ENCODE measurements at regions not wholly inside any gene's neighbourhood (a gene's known extent, or its start where the extent isn't known, plus 50 kb on each side); places are given as distances from the start of the nearest gene placed in this dataset.
A peak's percentile ranks its signal among the peaks of the same experiment; 100 is the strongest.
"Not testable (repeated sequence)": the region's sequence is repeated elsewhere in the genome, so short reads cannot be mapped to it uniquely, and the experiment has no call there.

GRCh38 chr22:27046603-27047002 lies 389.2 kb downstream of the MIAT start:
- DNase-seq, result no peak

- DNase-seq, result no peak
These were observed 393.4 kb downstream of the MIAT start for GRCh38 chr22:27050771-27051170.

- DNase-seq, result no peak
These were observed 394.0 kb downstream of the MIAT start for GRCh38 chr22:27051407-27051806.

- no peak for DNase-seq
These were observed 400.3 kb downstream of the MIAT start for GRCh38 chr22:27057717-27058116.

- DNase-seq, result no peak
These were observed 402.8 kb downstream of the MIAT start for GRCh38 chr22:27060190-27060589.

- no peak for DNase-seq
These were observed 405.5 kb downstream of the MIAT start for GRCh38 chr22:27062910-27063309.

- no peak for DNase-seq
These were observed 406.0 kb downstream of the MIAT start for GRCh38 chr22:27063406-27063805.

GRCh38 chr22:27063841-27064240 lies 406.5 kb downstream of the MIAT start:
- DNase-seq, result peak in 5 of 56 donors; percentile 3 to 27 (median 16)

GRCh38 chr22:27064386-27064785 lies 407.0 kb downstream of the MIAT start:
- no peak for DNase-seq

- no peak for DNase-seq
These were observed 407.9 kb downstream of the MIAT start for GRCh38 chr22:27065279-27065678.

GRCh38 chr22:27066856-27067255 lies 409.5 kb downstream of the MIAT start:
- DNase-seq, result no peak

- no peak for DNase-seq
These were observed 410.7 kb downstream of the MIAT start for GRCh38 chr22:27068121-27068520.

GRCh38 chr22:27070594-27070993 lies 413.2 kb downstream of the MIAT start:
- no peak for DNase-seq

- DNase-seq, result no peak
These were observed 416.4 kb downstream of the MIAT start for GRCh38 chr22:27073601-27074425.

- DNase-seq, result no peak
These were observed 417.8 kb downstream of the MIAT start for GRCh38 chr22:27075028-27075678.

GRCh38 chr22:27075891-27076290 lies 418.5 kb downstream of the MIAT start:
- DNase-seq, result no peak

GRCh38 chr22:27078064-27078463 lies 420.7 kb downstream of the MIAT start:
- not testable (repeated sequence) for DNase-seq

- peak in 1 of 56 donors; percentile 20 for DNase-seq
These were observed 422.7 kb downstream of the MIAT start for GRCh38 chr22:27080036-27080578.

- no peak for DNase-seq
These were observed 423.5 kb downstream of the MIAT start for GRCh38 chr22:27080863-27081262.

- DNase-seq, result no peak
These were observed 426.2 kb downstream of the MIAT start for GRCh38 chr22:27083610-27084009.

GRCh38 chr22:27084130-27084529 lies 426.7 kb downstream of the MIAT start:
- no peak for DNase-seq

Measured in nucleus accumbens (tissue), 56 donors.